ENCODE measurements at regions not wholly inside any gene's neighbourhood (a gene's known extent, or its start where the extent isn't known, plus 50 kb on each side); places are given as distances from the start of the nearest gene placed in this dataset.

- FAIRE-seq = peak; percentile 45
- no peak for DNase-seq (ENCODE audit: low spot score in 2 of 2)
Measured at GRCh38 chr4:129526812-129527211, 430.9 kb downstream of the C4orf33 start.

GRCh38 chr4:129531253-129531652 lies 435.3 kb downstream of the C4orf33 start:
- FAIRE-seq (no peak), DNase-seq (ENCODE audit: low spot score in 2 of 2) (no peak)

GRCh38 chr4:129532573-129532972 lies 436.6 kb downstream of the C4orf33 start:
- FAIRE-seq (no peak), DNase-seq (ENCODE audit: low spot score in 2 of 2) (no peak)

- no peak for FAIRE-seq
- no peak for DNase-seq (ENCODE audit: low spot score in 2 of 2)
Measured at GRCh38 chr4:129543299-129543698, 447.3 kb downstream of the C4orf33 start.

GRCh38 chr4:129545599-129546278 lies 449.8 kb downstream of the C4orf33 start:
- DNase-seq (ENCODE audit: low spot score in 2 of 2) = no peak
- FAIRE-seq = no peak

GRCh38 chr4:129546531-129546930 lies 450.6 kb downstream of the C4orf33 start:
- FAIRE-seq (no peak), DNase-seq (ENCODE audit: low spot score in 2 of 2) (no peak)

- no peak for FAIRE-seq
- no peak for DNase-seq (ENCODE audit: low spot score in 2 of 2)
Measured at GRCh38 chr4:129550281-129550785, 454.4 kb downstream of the C4orf33 start.

GRCh38 chr4:129561280-129561679 lies 465.3 kb downstream of the C4orf33 start:
- DNase-seq (ENCODE audit: low spot score in 2 of 2) (no peak), FAIRE-seq (no peak)

- FAIRE-seq = no peak
- no peak for DNase-seq (ENCODE audit: low spot score in 2 of 2)
Measured at GRCh38 chr4:129561886-129562671, 466.1 kb downstream of the C4orf33 start.

GRCh38 chr4:129565214-129565613 lies 469.3 kb downstream of the C4orf33 start:
- no peak for DNase-seq (ENCODE audit: low spot score in 2 of 2)
- no peak for FAIRE-seq

- DNase-seq (ENCODE audit: low spot score in 2 of 2) (no peak), FAIRE-seq (no peak)
Measured at GRCh38 chr4:129570326-129570725, 474.4 kb downstream of the C4orf33 start.

- DNase-seq (ENCODE audit: low spot score in 2 of 2) (no peak), FAIRE-seq (no peak)
Measured at GRCh38 chr4:129578336-129578735, 482.4 kb downstream of the C4orf33 start.

GRCh38 chr4:129581305-129581704 lies 485.4 kb downstream of the C4orf33 start:
- no peak for DNase-seq (ENCODE audit: low spot score in 2 of 2)
- FAIRE-seq = no peak

GRCh38 chr4:129583868-129584267 lies 487.9 kb downstream of the C4orf33 start:
- FAIRE-seq (no peak), DNase-seq (ENCODE audit: low spot score in 2 of 2) (no peak)

- no peak for FAIRE-seq
Measured at GRCh38 chr4:129598582-129598981, 502.6 kb downstream of the C4orf33 start.

GRCh38 chr4:129600898-129601297 lies 504.9 kb downstream of the C4orf33 start:
- DNase-seq (ENCODE audit: low spot score in 2 of 2) (no peak), FAIRE-seq (no peak)

More at GRCh38 chr4:129598582-129598981, 502.6 kb downstream of the C4orf33 start:
- no peak for DNase-seq (ENCODE audit: low spot score in 2 of 2)

GRCh38 chr4:129602447-129602846 lies 506.5 kb downstream of the C4orf33 start:
- no peak for FAIRE-seq
- DNase-seq (ENCODE audit: low spot score in 2 of 2) = no peak

- no peak for DNase-seq (ENCODE audit: low spot score in 2 of 2)
Measured at GRCh38 chr4:129603241-129603931, 507.4 kb downstream of the C4orf33 start.

GRCh38 chr4:129604632-129605255 lies 508.8 kb downstream of the C4orf33 start:
- DNase-seq (ENCODE audit: low spot score in 2 of 2) (no peak), FAIRE-seq (no peak)

More at GRCh38 chr4:129603241-129603931, 507.4 kb downstream of the C4orf33 start:
- FAIRE-seq = no peak

GRCh38 chr4:129614611-129615010 lies 518.7 kb downstream of the C4orf33 start:
- FAIRE-seq (no peak), DNase-seq (ENCODE audit: low spot score in 2 of 2) (no peak)

GRCh38 chr4:129622566-129622965 lies 526.6 kb downstream of the C4orf33 start:
- DNase-seq (ENCODE audit: low spot score in 2 of 2) = no peak
- no peak for FAIRE-seq
